H1 (cell line): ENCODE measurements at regions not wholly inside any gene's neighbourhood (a gene's known extent, or its start where the extent isn't known, plus 50 kb on each side); places are given as distances from the start of the nearest gene placed in this dataset.

Experiments
- CTCF ChIA-PET: fragments of 300-600 bp; sonication (Branson Sonifier 250); formaldehyde crosslinking; loops from one replicate; lab custom pipeline; 2021; ENCODE audit not compliant: partially characterized antibody; lab: Charles Lee
- POLR2A ChIA-PET: fragments of 300-600 bp; sonication (Branson Sonifier 250); formaldehyde crosslinking; loops from one replicate; lab custom pipeline; 2021; ENCODE audit warnings: inconsistent platforms; ENCODE audit not compliant: partially characterized antibody; lab: Charles Lee
- DNase-seq, 2 experiments: peaks; one replicate each; pipeline versions ENCODE4 v3.0.0 to v3.0.0-alpha.2; 2010 to 2022; ENCODE audit warnings: low spot score in 2 of 2, low read depth in 1 of 2, mixed read lengths in 1 of 2
- FAIRE-seq: peaks from 2 replicates; lab custom pipeline; 2011; peaks lifted over from hg19 to GRCh38; lab: Jason Lieb, UNC
- H2AFZ ChIP-seq: 2 replicates; pipeline ENCODE4 v1.8.1; 2012; ENCODE audit warnings: low read length, inconsistent platforms
- H2AK5ac ChIP-seq: 2 replicates; pipeline ENCODE4 v1.6.1; 2013; ENCODE audit warnings: low read depth, low read length
- H2BK120ac ChIP-seq: replicated peaks from 2 replicates; pipeline ENCODE3; 2013; ENCODE audit warnings: low read depth, low read length, inconsistent platforms
- H2BK12ac ChIP-seq: 2 replicates; pipeline ENCODE4 v1.6.1; 2013; ENCODE audit warnings: low read depth, low read length
- H2BK15ac ChIP-seq: 2 replicates; pipeline ENCODE4 v1.6.1; 2013; ENCODE audit warnings: low read length
- H2BK20ac ChIP-seq: 2 replicates; pipeline ENCODE4 v1.6.1; 2013; ENCODE audit warnings: low read length
- H2BK5ac ChIP-seq: 2 replicates; pipeline ENCODE4 v1.6.1; 2013; ENCODE audit warnings: low read depth, low read length
- H3K14ac ChIP-seq: 2 replicates; pipeline ENCODE4 v1.6.1; 2013; ENCODE audit warnings: inconsistent platforms; ENCODE audit not compliant: insufficient read length
- H3K18ac ChIP-seq: 2 replicates; pipeline ENCODE4 v1.6.1; 2013; ENCODE audit warnings: low read length; ENCODE audit errors: extremely low read depth
- H3K23ac ChIP-seq: 2 replicates; pipeline ENCODE4 v1.6.1; 2013; ENCODE audit warnings: inconsistent platforms; ENCODE audit not compliant: insufficient read length
- H3K23me2 ChIP-seq: 2 replicates; pipeline ENCODE4 v1.6.1; 2013; ENCODE audit warnings: low read depth, low read length
- H3K27ac ChIP-seq: 2 replicates; pipeline ENCODE4 v1.6.1; 2011; ENCODE audit warnings: low read depth, low read length, inconsistent platforms
- H3K27me3 ChIP-seq, 4 experiments: replicated peaks in 1 of 4; 1 replicate in 1 of 4; 2 replicates in 3 of 4; pipeline versions ENCODE4 v1.6.1 to v1.8.1; 2011 to 2013; ENCODE audit warnings: low read length in 3 of 4, mild to moderate bottlenecking in 3 of 4, inconsistent platforms in 2 of 4, mixed read lengths in 2 of 4, moderate library complexity in 1 of 4; ENCODE audit not compliant: control insufficient read depth in 3 of 4, insufficient read depth in 3 of 4; ENCODE audit errors: extremely low read depth in 1 of 4
- H3K36me3 ChIP-seq, 4 experiments: 2 replicates each; pipeline versions ENCODE4 v1.6.1 to v1.8.1; 2011 to 2013; ENCODE audit warnings: mild to moderate bottlenecking in 4 of 4, low read length in 3 of 4, moderate library complexity in 2 of 4, control low read depth in 1 of 4, inconsistent platforms in 1 of 4; ENCODE audit not compliant: insufficient read depth in 4 of 4, control insufficient read depth in 2 of 4
- H3K4ac ChIP-seq: replicated peaks from 2 replicates; pipeline ENCODE3; 2013; ENCODE audit warnings: low read length, low read depth, mixed read lengths, inconsistent platforms; ENCODE audit not compliant: insufficient read length
- H3K4me1 ChIP-seq, 4 experiments: replicated peaks in 1 of 4; 1 replicate in 1 of 4; 2 replicates in 3 of 4; pipeline versions ENCODE4 v1.6.1 to v1.8.1; 2011 to 2013; ENCODE audit warnings: low read length in 3 of 4, inconsistent platforms in 2 of 4, mixed read lengths in 1 of 4; ENCODE audit not compliant: insufficient read depth in 4 of 4, control insufficient read depth in 3 of 4
- H3K4me2 ChIP-seq, 2 experiments: 2 replicates each; pipeline versions ENCODE4 v1.6.1 to v1.8.1; 2011 to 2013; ENCODE audit warnings: low read depth in 2 of 2, low read length in 2 of 2, control low read depth in 1 of 2, inconsistent platforms in 1 of 2, mild to moderate bottlenecking in 1 of 2; ENCODE audit not compliant: insufficient read depth in 1 of 2
- H3K4me3 ChIP-seq, 4 experiments: fragments of 200-600, 300-600 bp in 1 of 4; sonication (generic), shearing (Covaris generic), sonication (Bioruptor Twin) in 1 of 4; 2 replicates each; pipeline versions ENCODE4 v1.5.1 to v1.8.1; 2011 to 2016; ENCODE audit warnings: low read length in 4 of 4, low read depth in 3 of 4, control low read depth in 2 of 4, inconsistent platforms in 2 of 4, mild to moderate bottlenecking in 2 of 4, mixed read lengths in 1 of 4, moderate library complexity in 1 of 4; ENCODE audit not compliant: insufficient read depth in 2 of 4; ENCODE audit errors: extremely low read depth in 1 of 4
- H3K56ac ChIP-seq: replicated peaks from 2 replicates; pipeline ENCODE3; 2013; ENCODE audit warnings: low read depth, mild to moderate bottlenecking, mixed read lengths, low read length, inconsistent platforms; ENCODE audit not compliant: insufficient read length
- H3K79me1 ChIP-seq: 2 replicates; pipeline ENCODE4 v1.6.1; 2013; ENCODE audit warnings: low read depth, low read length, control low read depth
- H3K79me2 ChIP-seq, 2 experiments: 2 replicates each; pipeline versions ENCODE4 v1.6.1 to v1.8.1; 2012 to 2013; ENCODE audit warnings: low read length in 2 of 2, mild to moderate bottlenecking in 2 of 2, inconsistent platforms in 1 of 2; ENCODE audit not compliant: insufficient read depth in 2 of 2, control insufficient read depth in 1 of 2
- H3K9ac ChIP-seq, 4 experiments: replicated peaks in 1 of 4; 1 replicate in 1 of 4; 2 replicates in 3 of 4; pipeline versions ENCODE4 v1.6.1 to v1.8.1; 2011 to 2013; ENCODE audit warnings: low read depth in 3 of 4, low read length in 3 of 4, control low read depth in 2 of 4, mild to moderate bottlenecking in 2 of 4, moderate library complexity in 2 of 4, inconsistent platforms in 1 of 4; ENCODE audit errors: extremely low read depth in 1 of 4
- H3K9me3 ChIP-seq, 2 experiments: 2 replicates each; pipeline versions ENCODE4 v1.6.1 to v1.8.1; 2012 to 2013; ENCODE audit warnings: mild to moderate bottlenecking in 2 of 2, moderate library complexity in 2 of 2, control low read depth in 1 of 2, inconsistent platforms in 1 of 2, low read depth in 1 of 2, low read length in 1 of 2, mixed read lengths in 1 of 2; ENCODE audit not compliant: insufficient read depth in 2 of 2
- H4K20me1 ChIP-seq, 2 experiments: replicated peaks in 1 of 2; 2 replicates each; pipeline versions ENCODE3 to v1.8.1; 2011 to 2013; ENCODE audit warnings: inconsistent platforms in 2 of 2, low read length in 2 of 2, mild to moderate bottlenecking in 1 of 2; ENCODE audit not compliant: insufficient read depth in 2 of 2, control insufficient read depth in 1 of 2
- H4K5ac ChIP-seq: 2 replicates; pipeline ENCODE4 v1.6.1; 2013; ENCODE audit warnings: low read length, low read depth, mixed read lengths, inconsistent platforms; ENCODE audit not compliant: insufficient read length
- H4K8ac ChIP-seq: 2 replicates; pipeline ENCODE4 v1.8.0; 2013; ENCODE audit warnings: mild to moderate bottlenecking, moderate library complexity, low read length, inconsistent platforms; ENCODE audit not compliant: insufficient read depth; ENCODE audit errors: extremely low read depth
- H4K91ac ChIP-seq: replicated peaks from 2 replicates; pipeline ENCODE3; 2013; ENCODE audit warnings: low read length, mixed read lengths, inconsistent platforms; ENCODE audit not compliant: insufficient read length
- CBX8 ChIP-seq: fragments of 300-800, 300-1000 bp; sonication (generic); IDR thresholded peaks from 2 replicates; pipeline ENCODE4 v1.7.1; 2016; ENCODE audit warnings: low read depth, low read length, borderline replicate concordance
- CTCF ChIP-seq, 3 experiments: IDR thresholded peaks; 1 replicate in 2 of 3; 2 replicates in 1 of 3; pipeline versions ENCODE4 v1.5.1 to v1.6.1; 2011; ENCODE audit warnings: low read length in 3 of 3, mild to moderate bottlenecking in 3 of 3, inconsistent platforms in 2 of 3, low read depth in 1 of 3, moderate library complexity in 1 of 3; ENCODE audit not compliant: insufficient read depth in 1 of 3; ENCODE audit errors: control extremely low read depth in 1 of 3
- GTF2F1 ChIP-seq: IDR thresholded peaks from 2 replicates; pipeline ENCODE4 v1.6.1; 2012; ENCODE audit warnings: low read depth, low read length, improper control_type of control experiment, borderline replicate concordance
- JUN ChIP-seq: IDR thresholded peaks from 2 replicates; pipeline ENCODE4 v1.6.1; 2011; ENCODE audit warnings: low read depth, mild to moderate bottlenecking, improper control_type of control experiment, low read length
- JUND ChIP-seq: IDR thresholded peaks from 2 replicates; pipeline ENCODE4 v1.6.1; 2011; ENCODE audit warnings: mild to moderate bottlenecking, improper control_type of control experiment, low read length
- PHF8 ChIP-seq: fragments of 200-600 bp; sonication (generic); conservative IDR thresholded peaks from 2 replicates; pipeline ENCODE4 v1.7.1; 2012; ENCODE audit warnings: low read depth, mild to moderate bottlenecking, inconsistent platforms, low read length, moderate library complexity
- POLR2AphosphoS5 ChIP-seq: IDR thresholded peaks from 2 replicates; pipeline ENCODE4 v1.6.1; 2011; ENCODE audit warnings: low read depth, low read length
- POU5F1 ChIP-seq: IDR thresholded peaks from 2 replicates; pipeline ENCODE4 v1.6.1; 2011; ENCODE audit warnings: low read depth, mild to moderate bottlenecking, low read length, moderate library complexity
- RXRA ChIP-seq: IDR thresholded peaks from 2 replicates; pipeline ENCODE4 v1.6.1; 2011; ENCODE audit warnings: low read depth, mild to moderate bottlenecking, low read length, moderate library complexity; ENCODE audit not compliant: insufficient read depth
- SIRT6 ChIP-seq: IDR thresholded peaks from one replicate; pipeline ENCODE4 v1.7.1; 2012; ENCODE audit warnings: low read length, inconsistent platforms
- SRF ChIP-seq: IDR thresholded peaks from 2 replicates; pipeline ENCODE4 v1.6.1; 2011; ENCODE audit warnings: mild to moderate bottlenecking, low read depth, low read length, moderate library complexity
- TAF1 ChIP-seq: IDR thresholded peaks from 2 replicates; pipeline ENCODE4 v1.6.1; 2011; ENCODE audit warnings: mild to moderate bottlenecking, low read depth, low read length
- YY1 ChIP-seq: IDR thresholded peaks from 2 replicates; pipeline ENCODE4 v1.6.1; 2011; ENCODE audit warnings: low read depth, mild to moderate bottlenecking, low read length
- WGBS, 2 experiments: shearing (Covaris generic) in 1 of 2; methylation state at CpG; one replicate each; pipeline versions ENCODE4 v1.1.6 to v1.1.7; 2013 to 2015; ENCODE audit warnings: low lambda C conversion rate in 2 of 2, mixed read lengths in 2 of 2, inconsistent platforms in 1 of 2, low coverage in 1 of 2, missing lambda C conversion rate in 1 of 2; ENCODE audit not compliant: insufficient replicate concordance in 2 of 2, insufficient coverage in 1 of 2, insufficient read length in 1 of 2; ENCODE audit errors: extremely low coverage in 1 of 2, missing lambda C conversion rate in 1 of 2; 5-methylcytosine and 5-hydroxymethylcytosine counted together

GRCh38 chr5:165894916-165895315 is 2389.5 kb downstream of the MAT2B start:
- FAIRE-seq (no peak), DNase-seq (no peak)
- H3K27me3 ChIP-seq, result no peaks in the 10 kb centered on the region; a peak in 1 of 7 replicates
- no peak overlapping the region for H4K5ac ChIP-seq
- H3K23me2 ChIP-seq, result no peaks in the 10 kb centered on the region
- H2BK120ac ChIP-seq, result no peak overlapping the region
- H3K4me1 ChIP-seq, result no peaks in the 10 kb centered on the region
- no peak overlapping the region for H3K56ac ChIP-seq
- no peak overlapping the region for H3K4ac ChIP-seq
- no peak overlapping the region for H3K23ac ChIP-seq
- no peak overlapping the region for H2BK15ac ChIP-seq
- H3K79me1 ChIP-seq, result no peaks in the 10 kb centered on the region
- no peak overlapping the region for H2BK12ac ChIP-seq
- H4K20me1 ChIP-seq, result no peaks in the 10 kb centered on the region
- CTCF ChIA-PET, result interaction anchor here (0.5 to 0.7 kb wide), 2 partner anchors 14 to 454 kb away, joined by 3 read pairs; no protein-coding TSS in a partner anchor
- H2BK5ac ChIP-seq, result no peak overlapping the region
- no peak overlapping the region for H3K4me2 ChIP-seq
- H3K79me2 ChIP-seq, result no peaks in the 10 kb centered on the region
- H3K36me3 ChIP-seq, result no peaks in the 10 kb centered on the region
- H3K4me3 ChIP-seq, result no peak overlapping the region
- H3K14ac ChIP-seq, result no peak overlapping the region
- no peak overlapping the region for H4K8ac ChIP-seq
- peaks cover 6 to 9% of the 10 kb centered on the region in 2 experiments; a peak in 3 of 4 replicates for H3K9me3 ChIP-seq
- TF ChIP-seq SRF (no peak), CTCF (IDR thresholded peaks at IDR 0.05; ENCODE audit: control extremely low read depth in 1 of 3, insufficient read depth in 1 of 3, low read depth in 1 of 3, low read length in 3 of 3) (no peak), SIRT6 (no peak), CBX8 (no peak), GTF2F1 (no peak), POLR2AphosphoS5 (no peak), YY1 (no peak), TAF1 (no peak), POU5F1 (no peak), RXRA (no peak), JUND (no peak), PHF8 (no peak), JUN (no peak)
- WGBS, 2 experiments, result 92% methylated on average over 3 of the region's 3 CpGs; no CpG with 5 or more reads in 1 of the 2 experiments
- no peak overlapping the region for H2BK20ac ChIP-seq
- no peak overlapping the region for H4K91ac ChIP-seq
- no peak overlapping the region for H2AK5ac ChIP-seq
- H3K27ac ChIP-seq, result no peak overlapping the region
- no peak overlapping the region for H2AFZ ChIP-seq
- no peak overlapping the region for H3K18ac ChIP-seq
- H3K9ac ChIP-seq, result no peak overlapping the region
- POLR2A ChIA-PET, result no interaction called here
